CD4-positive, alpha-beta T cell treated with Interleukin-1 beta for 1 hour (primary cell): ENCODE measurements at regions not wholly inside any gene's neighbourhood (a gene's known extent, or its start where the extent isn't known, plus 50 kb on each side); places are given as distances from the start of the nearest gene placed in this dataset.

Experiments used
- DNase-seq, 2 donors: peaks; one replicate each; pipeline ENCODE4 v3.0.0-alpha.2; 2020 to 2022

GRCh38 chr4:83894831-83895230 lies 358.9 kb downstream of the GPAT3 start:
- DNase-seq, result no peak

- DNase-seq, result no peak
Measured at GRCh38 chr4:83890816-83891215, 354.9 kb downstream of the GPAT3 start.

- DNase-seq, result no peak
Measured at GRCh38 chr4:83890231-83890630, 354.3 kb downstream of the GPAT3 start.

- DNase-seq, result no peak
Measured at GRCh38 chr4:83889802-83890201, 353.9 kb downstream of the GPAT3 start.

- DNase-seq, result no peak
Measured at GRCh38 chr4:83885256-83886182, 349.6 kb downstream of the GPAT3 start.

GRCh38 chr4:83876047-83876446 lies 340.1 kb downstream of the GPAT3 start:
- DNase-seq, result no peak

- DNase-seq, result no peak
Measured at GRCh38 chr4:83875437-83875836, 339.5 kb downstream of the GPAT3 start.

- DNase-seq, result no peak
Measured at GRCh38 chr4:83873996-83874395, 338.1 kb downstream of the GPAT3 start.

- no peak for DNase-seq
Measured at GRCh38 chr4:83870328-83870950, 334.5 kb downstream of the GPAT3 start.

GRCh38 chr4:83866834-83867621 lies 331.1 kb downstream of the GPAT3 start:
- DNase-seq, result no peak

GRCh38 chr4:83865417-83866150 lies 329.7 kb downstream of the GPAT3 start:
- DNase-seq, result no peak

GRCh38 chr4:83864097-83864817 lies 328.3 kb downstream of the GPAT3 start:
- DNase-seq, result no peak

GRCh38 chr4:83862471-83862870 lies 326.6 kb downstream of the GPAT3 start:
- DNase-seq, result no peak

GRCh38 chr4:83860200-83860599 lies 324.3 kb downstream of the GPAT3 start:
- DNase-seq, result no peak

- no peak for DNase-seq
Measured at GRCh38 chr4:83858131-83858530, 322.2 kb downstream of the GPAT3 start.

- no peak for DNase-seq
Measured at GRCh38 chr4:83855044-83855443, 319.1 kb downstream of the GPAT3 start.

- no peak for DNase-seq
Measured at GRCh38 chr4:83852085-83852451, 316.2 kb downstream of the GPAT3 start.

- no peak for DNase-seq
Measured at GRCh38 chr4:83851261-83852084, 315.6 kb downstream of the GPAT3 start.

- no peak for DNase-seq
Measured at GRCh38 chr4:83850435-83850834, 314.5 kb downstream of the GPAT3 start.

GRCh38 chr4:83846193-83846830 lies 310.4 kb downstream of the GPAT3 start:
- DNase-seq, result no peak

- DNase-seq, result no peak
Measured at GRCh38 chr4:83839615-83840014, 303.7 kb downstream of the GPAT3 start.
